Esophagus (tissue), 2 donors: ENCODE measurements at regions not wholly inside any gene's neighbourhood (a gene's known extent, or its start where the extent isn't known, plus 50 kb on each side); places are given as distances from the start of the nearest gene placed in this dataset.
A peak's percentile ranks its signal among the peaks of the same experiment; 100 is the strongest.
"Not testable (repeated sequence)": the region's sequence is repeated elsewhere in the genome, so short reads cannot be mapped to it uniquely, and the experiment has no call there.

Experiments
- H3K27ac ChIP-seq, 2 donors: one replicate each; pipeline ENCODE4 v1.5.1; 2013; ENCODE audit warnings: low read depth in 2 of 2, mild to moderate bottlenecking in 2 of 2, inconsistent platforms in 1 of 2, low read length in 1 of 2, moderate library complexity in 1 of 2
- H3K27me3 ChIP-seq, 2 donors: one replicate each; pipeline ENCODE4 v1.6.1; 2013; ENCODE audit warnings: low read length in 2 of 2, control low read depth in 1 of 2, mild to moderate bottlenecking in 1 of 2; ENCODE audit not compliant: insufficient read depth in 2 of 2, control insufficient read depth in 1 of 2
- H3K36me3 ChIP-seq, 2 donors: one replicate each; pipeline ENCODE4 v1.6.1; 2013; ENCODE audit warnings: low read length in 1 of 2; ENCODE audit not compliant: control insufficient read depth in 2 of 2, insufficient read depth in 2 of 2
- H3K4me1 ChIP-seq, 2 donors: one replicate each; pipeline ENCODE4 v1.6.1; 2013; ENCODE audit warnings: low read length in 1 of 2; ENCODE audit not compliant: control insufficient read depth in 2 of 2, insufficient read depth in 2 of 2
- H3K4me3 ChIP-seq, 2 donors: one replicate each; pipeline ENCODE4 v1.5.1; 2013; ENCODE audit warnings: low read length in 2 of 2, mild to moderate bottlenecking in 2 of 2, low read depth in 1 of 2, moderate library complexity in 1 of 2
- H3K9me3 ChIP-seq, 2 donors: one replicate each; pipeline ENCODE4 v1.6.1; 2013; ENCODE audit warnings: mild to moderate bottlenecking in 2 of 2, low read depth in 1 of 2, low read length in 1 of 2, moderate library complexity in 1 of 2; ENCODE audit not compliant: control insufficient read depth in 2 of 2, insufficient read depth in 1 of 2
- WGBS, 2 donors: extraction: QIAGEN DNeasy Blood & Tissue Kit; methylation state at CpG; one replicate each; pipeline ENCODE4 v1.1.7; 2013; 5-methylcytosine and 5-hydroxymethylcytosine counted together
- donor health status: healthy with polysubstance abuse.
- donor health status: Bipolar disorder and iron deficiency.

DNA sequence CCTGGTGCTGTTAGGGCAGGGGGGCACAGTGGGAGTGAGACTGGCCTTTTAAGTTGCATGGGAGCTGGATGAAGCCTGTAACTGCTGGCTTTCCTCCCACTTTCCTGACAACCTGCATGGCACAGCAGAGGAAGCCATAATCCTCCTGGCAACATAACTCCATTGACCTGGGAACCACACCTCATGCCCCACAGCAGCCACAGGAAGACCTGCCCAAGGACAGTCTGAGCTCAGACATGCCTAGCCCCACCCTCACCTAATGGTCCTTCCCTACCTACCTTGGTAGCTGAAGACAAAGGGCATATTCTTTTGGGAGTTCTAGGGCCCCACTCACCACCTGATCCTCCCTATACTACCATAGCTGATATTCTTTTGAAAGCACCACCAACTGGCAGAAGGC lies 482.2 kb upstream of the TOM1L1 start:
- Histone ChIP-seq H3K36me3 (no peaks in the 10 kb centered on the region), H3K4me3 (no peak overlapping the region), H3K4me1 (no peaks in the 10 kb centered on the region), H3K27me3 (no peaks in the 10 kb centered on the region), H3K9me3 (peaks cover 0 to 3% of the 10 kb centered on the region in 2 donors), H3K27ac (peak overlapping the region in 1 of 2 donors; percentile 9)

DNA sequence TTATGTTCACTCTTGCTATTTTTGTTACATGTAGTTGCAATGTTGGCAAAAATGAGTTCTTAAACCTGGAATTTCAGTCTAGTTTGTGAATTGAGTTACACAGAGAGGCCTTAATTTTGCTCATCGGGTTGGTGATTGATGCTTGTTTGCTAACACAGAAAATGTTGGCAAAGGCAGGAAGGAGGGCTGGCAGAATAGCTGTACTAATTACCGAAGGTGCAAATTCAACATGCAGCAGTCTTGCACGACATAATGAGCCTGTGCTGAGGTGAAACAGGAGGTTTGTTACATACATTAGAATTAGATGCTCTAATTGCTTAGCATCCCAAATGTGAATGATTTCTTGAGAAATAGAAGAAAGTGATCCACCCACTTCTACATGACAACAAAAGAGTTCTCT lies 475.0 kb upstream of the TOM1L1 start:
- Histone ChIP-seq H3K4me3 (no peak overlapping the region), H3K27me3 (no peaks in the 10 kb centered on the region), H3K4me1 (no peaks in the 10 kb centered on the region), H3K36me3 (no peaks in the 10 kb centered on the region), H3K27ac (no peak overlapping the region), H3K9me3 (no peaks in the 10 kb centered on the region)
- WGBS, 2 donors = 39 to 40% methylated on average over 3 of the region's 3 CpGs

DNA sequence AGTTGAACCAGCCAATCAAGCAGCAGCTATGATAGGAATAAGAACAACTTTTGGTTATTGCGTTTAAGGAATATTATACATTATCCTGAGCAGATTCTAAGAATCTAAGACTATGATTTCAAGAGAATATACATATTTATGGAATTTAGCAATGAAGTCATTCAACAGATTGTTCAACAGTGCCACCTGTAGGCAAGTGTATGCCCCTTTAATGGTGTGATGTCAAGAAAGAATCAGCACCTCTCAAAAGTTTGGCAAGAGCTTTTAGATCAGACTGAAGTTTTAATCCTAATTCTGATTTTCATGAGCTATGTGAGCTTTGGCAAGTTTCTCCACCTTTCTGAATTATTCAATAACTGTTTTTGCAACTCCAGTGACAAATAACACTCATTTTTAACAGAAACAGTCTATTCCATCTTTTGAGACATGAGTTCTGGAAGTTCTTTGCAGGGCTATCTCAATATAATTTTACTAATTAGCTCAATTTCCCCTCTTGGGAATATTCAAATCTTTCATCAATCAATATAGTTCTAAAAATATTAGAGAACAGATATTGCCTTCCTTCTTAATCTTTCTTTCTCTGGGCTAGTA lies 474.3 kb upstream of the TOM1L1 start:
- Histone ChIP-seq H3K27ac (no peak overlapping the region), H3K9me3 (no peaks in the 10 kb centered on the region), H3K27me3 (no peaks in the 10 kb centered on the region), H3K4me3 (no peak overlapping the region), H3K36me3 (no peaks in the 10 kb centered on the region), H3K4me1 (no peaks in the 10 kb centered on the region)
- 27 to 30% methylated on average over 1 of the region's 1 CpG for WGBS, 2 donors

DNA sequence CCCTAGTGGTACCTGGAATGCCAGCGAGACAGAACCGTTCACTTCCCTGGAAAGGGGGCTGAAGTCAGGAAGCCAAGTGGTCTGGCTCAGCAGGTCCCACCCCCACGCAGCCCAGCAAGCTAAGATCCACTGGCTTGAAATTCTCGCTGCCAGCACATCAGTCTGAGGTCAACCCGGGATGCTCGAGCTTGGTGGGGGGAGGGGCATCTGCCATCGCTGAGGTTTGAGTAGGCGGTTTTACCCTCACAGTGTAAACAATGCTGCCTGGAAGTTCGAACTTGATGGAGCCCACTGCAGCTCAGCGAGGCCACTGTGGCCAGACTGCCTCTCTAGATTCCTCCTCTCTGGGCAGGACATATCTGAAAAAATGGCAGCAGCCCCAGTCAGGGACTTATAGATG lies 464.7 kb upstream of the TOM1L1 start:
- 73 to 75% methylated on average over 10 of the region's 10 CpGs for WGBS, 2 donors
- H3K27me3 ChIP-seq = no peaks in the 10 kb centered on the region

DNA sequence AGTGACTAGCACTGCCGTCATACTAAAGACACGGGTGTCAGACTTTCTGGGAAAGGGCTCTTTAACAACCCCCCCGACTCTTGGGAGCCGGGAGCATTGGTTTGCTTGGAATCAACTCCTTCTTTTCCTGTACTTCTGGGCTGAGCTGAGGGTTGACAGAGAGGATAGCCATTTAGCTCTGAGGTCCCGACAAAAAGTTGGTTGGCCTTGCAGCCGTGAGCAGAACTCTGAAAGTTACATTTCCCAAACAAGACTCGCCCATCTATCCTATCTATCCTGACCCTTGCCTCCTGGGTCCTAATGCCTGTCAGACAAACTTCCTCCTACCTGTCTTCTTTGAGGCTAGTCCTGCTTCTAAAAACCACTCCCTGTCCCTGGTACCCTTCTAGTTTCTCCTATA lies 460.8 kb upstream of the TOM1L1 start:
- no peak overlapping the region for H3K27ac ChIP-seq
- H3K4me1 ChIP-seq = no peaks in the 10 kb centered on the region
- WGBS, 2 donors = 56 to 71% methylated on average over 7 of the region's 7 CpGs
- H3K27me3 ChIP-seq = no peaks in the 10 kb centered on the region
- no peak overlapping the region for H3K4me3 ChIP-seq
- peaks cover 0 to 3% of the 10 kb centered on the region in 2 donors for H3K9me3 ChIP-seq
- H3K36me3 ChIP-seq = no peaks in the 10 kb centered on the region

More for the DNA sequence above, 464.7 kb upstream of the TOM1L1 start:
- no peak overlapping the region for H3K27ac ChIP-seq
- no peaks in the 10 kb centered on the region for H3K36me3 ChIP-seq
- H3K4me1 ChIP-seq = no peaks in the 10 kb centered on the region
- H3K4me3 ChIP-seq = no peak overlapping the region
- H3K9me3 ChIP-seq = no peaks in the 10 kb centered on the region

DNA sequence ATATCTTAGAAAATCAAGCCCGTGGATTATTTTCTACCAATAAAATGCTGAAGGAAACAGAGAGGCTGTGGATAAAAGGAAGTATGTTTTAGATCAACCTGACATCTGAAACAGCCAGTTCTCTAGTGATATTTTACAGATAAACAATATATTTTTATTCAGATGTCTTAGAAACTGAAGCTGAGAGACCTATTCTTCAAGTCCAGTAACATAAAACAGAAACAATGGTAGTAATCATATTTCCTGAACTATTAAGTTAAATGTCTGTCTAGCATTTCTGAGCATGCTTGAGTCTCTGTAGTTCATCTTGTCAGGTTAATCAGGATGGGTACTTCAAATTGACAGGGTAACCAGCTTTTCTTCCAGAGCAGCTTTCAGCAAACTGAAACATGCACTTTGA lies 449.6 kb upstream of the TOM1L1 start:
- no peak overlapping the region for H3K27ac ChIP-seq
- no peaks in the 10 kb centered on the region for H3K4me1 ChIP-seq
- no peaks in the 10 kb centered on the region for H3K36me3 ChIP-seq
- H3K4me3 ChIP-seq = no peak overlapping the region
- WGBS, 2 donors = 71 to 76% methylated on average over 1 of the region's 1 CpG
- no peaks in the 10 kb centered on the region for H3K9me3 ChIP-seq
- no peaks in the 10 kb centered on the region for H3K27me3 ChIP-seq

DNA sequence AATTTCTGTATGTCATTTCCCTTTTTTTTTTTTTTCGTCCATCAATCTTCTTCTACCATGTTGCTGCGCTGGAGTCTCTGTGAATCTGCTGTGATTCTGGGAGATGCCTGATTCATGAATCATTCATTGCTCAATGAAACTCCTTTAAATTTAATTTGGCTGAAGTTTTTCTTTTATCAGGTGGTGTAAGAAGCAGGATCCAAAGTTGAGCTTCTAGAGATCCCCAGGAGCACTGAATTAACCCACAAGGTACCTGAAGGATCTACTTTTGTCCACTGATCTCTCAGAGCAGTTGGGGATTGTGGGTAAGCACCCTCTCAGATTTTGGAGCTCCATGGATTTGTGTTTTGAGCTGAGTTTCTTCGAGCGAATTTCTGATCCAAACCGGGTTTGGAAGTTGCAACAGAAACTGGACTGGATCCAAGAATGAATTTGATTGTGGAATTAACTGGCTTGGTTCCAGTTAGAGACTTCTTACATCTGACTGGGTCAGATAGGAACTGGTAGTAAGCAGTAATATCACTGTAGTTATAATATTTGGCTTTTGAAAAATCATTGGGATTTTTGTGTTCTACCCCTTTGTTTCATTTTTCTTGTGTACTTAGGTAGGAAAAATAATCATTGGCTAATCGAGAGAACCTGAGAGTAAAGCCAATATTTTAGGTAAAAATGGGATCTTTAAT lies 447.8 kb upstream of the TOM1L1 start:
- H3K4me3 ChIP-seq = no peak overlapping the region
- no peaks in the 10 kb centered on the region for H3K36me3 ChIP-seq
- 79 to 86% methylated on average over 6 of the region's 6 CpGs for WGBS, 2 donors
- H3K4me1 ChIP-seq = no peaks in the 10 kb centered on the region
- no peaks in the 10 kb centered on the region for H3K9me3 ChIP-seq
- no peaks in the 10 kb centered on the region for H3K27me3 ChIP-seq
- no peak overlapping the region for H3K27ac ChIP-seq

DNA sequence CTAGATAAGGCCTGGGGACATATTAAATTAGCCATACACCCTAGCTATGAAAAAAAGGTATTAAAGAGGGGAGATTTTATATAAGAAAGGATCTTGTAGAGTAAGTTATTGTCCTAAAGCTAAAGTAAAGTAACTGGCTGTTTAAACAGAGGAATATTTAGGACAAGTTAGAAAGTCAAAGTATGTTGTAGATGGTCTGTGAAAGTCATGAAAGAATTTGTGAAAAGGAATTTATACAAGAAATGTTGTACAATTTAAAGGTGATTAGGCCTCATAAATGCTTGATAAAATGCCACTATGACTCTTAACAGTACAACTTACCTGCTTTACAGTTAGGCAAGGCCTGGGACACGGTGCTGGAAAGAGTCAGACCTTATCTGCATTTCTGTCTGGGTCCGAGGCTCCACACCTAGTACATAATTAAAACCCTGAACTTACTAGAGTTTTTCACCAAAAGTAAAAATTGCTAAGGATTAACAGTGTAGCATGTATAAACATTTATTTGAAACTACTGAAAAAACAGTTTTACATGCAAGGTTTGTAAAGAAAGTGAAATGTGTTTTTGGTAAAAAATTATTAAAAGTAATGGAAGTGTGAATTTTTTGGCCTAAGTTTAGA lies 445.3 kb upstream of the TOM1L1 start:
- Histone ChIP-seq H3K9me3 (no peaks in the 10 kb centered on the region), H3K27me3 (no peaks in the 10 kb centered on the region), H3K4me3 (no peak overlapping the region), H3K36me3 (no peaks in the 10 kb centered on the region), H3K4me1 (no peaks in the 10 kb centered on the region), H3K27ac (no peak overlapping the region)
- 66 to 73% methylated on average over 2 of the region's 2 CpGs for WGBS, 2 donors

DNA sequence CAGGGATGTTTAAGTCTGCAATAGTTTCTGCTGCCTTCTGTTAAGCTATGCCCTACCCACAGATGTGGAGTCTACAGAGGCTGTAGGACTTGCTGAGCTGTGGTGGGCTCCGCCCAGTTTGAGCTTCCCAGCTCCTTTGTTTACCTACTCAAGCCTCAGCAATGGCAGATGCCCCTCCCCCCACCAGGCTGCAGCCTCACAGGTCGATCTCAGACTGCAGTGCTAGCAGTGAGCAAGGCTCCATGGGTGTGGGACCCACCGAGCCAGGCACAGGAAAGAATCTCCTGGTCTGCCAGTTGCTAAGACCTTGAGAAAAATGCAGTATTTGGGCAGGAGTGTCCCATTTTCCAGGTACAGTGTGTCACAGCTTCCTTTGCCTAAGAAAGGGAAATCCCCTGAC lies 435.2 kb upstream of the TOM1L1 start:
- H3K36me3 ChIP-seq, H3K4me1 ChIP-seq, H3K9me3 ChIP-seq, H3K27ac ChIP-seq, H3K27me3 ChIP-seq, H3K4me3 ChIP-seq: not testable (repeated sequence)
- WGBS, 2 donors = 47 to 59% methylated on average over 3 of the region's 3 CpGs

DNA sequence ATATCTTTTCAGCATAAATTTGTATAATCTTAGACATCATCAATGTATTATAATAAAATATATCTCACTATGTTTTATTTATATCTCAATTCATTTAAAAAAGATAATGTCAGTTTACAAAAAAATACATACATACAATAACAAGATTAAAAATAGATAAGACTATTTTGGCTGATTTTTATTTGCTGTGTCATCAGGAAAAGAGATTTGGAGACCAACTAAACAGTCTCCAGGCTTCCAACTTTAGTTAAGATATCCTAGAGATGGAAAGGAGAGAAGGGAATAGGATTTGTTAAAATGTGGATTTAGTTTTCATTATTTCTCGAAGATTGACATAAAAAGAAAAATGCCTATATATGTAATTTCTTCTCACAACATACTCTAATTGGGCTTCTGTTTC lies 433.8 kb upstream of the TOM1L1 start:
- Histone ChIP-seq H3K4me1 (no peaks in the 10 kb centered on the region), H3K36me3 (no peaks in the 10 kb centered on the region), H3K27me3 (no peaks in the 10 kb centered on the region), H3K9me3 (no peaks in the 10 kb centered on the region), H3K4me3 (no peak overlapping the region), H3K27ac (no peak overlapping the region)
- 72 to 89% methylated on average over 1 of the region's 1 CpG for WGBS, 2 donors
